ENCODE measurements at regions not wholly inside any gene's neighbourhood (a gene's known extent, or its start where the extent isn't known, plus 50 kb on each side); places are given as distances from the start of the nearest gene placed in this dataset.

- TF ChIP-seq, protein P1, sequence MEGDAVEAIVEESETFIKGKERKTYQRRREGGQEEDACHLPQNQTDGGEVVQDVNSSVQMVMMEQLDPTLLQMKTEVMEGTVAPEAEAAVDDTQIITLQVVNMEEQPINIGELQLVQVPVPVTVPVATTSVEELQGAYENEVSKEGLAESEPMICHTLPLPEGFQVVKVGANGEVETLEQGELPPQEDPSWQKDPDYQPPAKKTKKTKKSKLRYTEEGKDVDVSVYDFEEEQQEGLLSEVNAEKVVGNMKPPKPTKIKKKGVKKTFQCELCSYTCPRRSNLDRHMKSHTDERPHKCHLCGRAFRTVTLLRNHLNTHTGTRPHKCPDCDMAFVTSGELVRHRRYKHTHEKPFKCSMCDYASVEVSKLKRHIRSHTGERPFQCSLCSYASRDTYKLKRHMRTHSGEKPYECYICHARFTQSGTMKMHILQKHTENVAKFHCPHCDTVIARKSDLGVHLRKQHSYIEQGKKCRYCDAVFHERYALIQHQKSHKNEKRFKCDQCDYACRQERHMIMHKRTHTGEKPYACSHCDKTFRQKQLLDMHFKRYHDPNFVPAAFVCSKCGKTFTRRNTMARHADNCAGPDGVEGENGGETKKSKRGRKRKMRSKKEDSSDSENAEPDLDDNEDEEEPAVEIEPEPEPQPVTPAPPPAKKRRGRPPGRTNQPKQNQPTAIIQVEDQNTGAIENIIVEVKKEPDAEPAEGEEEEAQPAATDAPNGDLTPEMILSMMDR (IDR thresholded peaks at IDR 0.05; ENCODE audit: low read depth, low read length) = no peak
- DNase-seq (ENCODE audit: extremely low read depth, low read depth) = no peak
Observed at GRCh38 chr11:10394229-10395101, 60.6 kb upstream of the AMPD3 start.

GRCh38 chr11:10395166-10395897, 59.7 kb upstream of the AMPD3 start:
- TF ChIP-seq, protein P1 (IDR thresholded peaks at IDR 0.05; ENCODE audit: low read depth, low read length) = no peak
- no peak for DNase-seq (ENCODE audit: extremely low read depth, low read depth)

DNA sequence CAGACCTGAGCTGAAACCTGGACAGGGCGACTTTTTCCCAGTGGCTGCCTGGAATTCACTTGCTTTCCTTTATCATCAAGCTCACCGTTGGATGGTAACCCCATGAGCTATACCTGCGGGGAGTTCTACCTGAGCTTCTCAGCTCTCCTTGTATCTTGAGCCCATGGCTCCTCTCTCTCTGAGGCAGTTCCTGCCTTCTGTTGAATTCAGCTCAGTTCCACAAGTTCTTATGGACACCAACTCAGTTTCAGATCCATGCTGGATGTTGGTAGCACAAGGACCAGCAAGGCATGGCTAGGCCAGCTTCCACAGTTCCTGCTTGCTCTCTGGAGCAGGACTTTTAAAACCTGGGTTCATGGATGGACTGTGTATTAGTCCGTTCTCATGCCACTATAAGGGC, 58.3 kb upstream of the AMPD3 start:
- no peak for DNase-seq (ENCODE audit: extremely low read depth, low read depth)
- TF ChIP-seq, protein P1 (IDR thresholded peaks at IDR 0.05; ENCODE audit: low read depth, low read length) = no peak

DNA sequence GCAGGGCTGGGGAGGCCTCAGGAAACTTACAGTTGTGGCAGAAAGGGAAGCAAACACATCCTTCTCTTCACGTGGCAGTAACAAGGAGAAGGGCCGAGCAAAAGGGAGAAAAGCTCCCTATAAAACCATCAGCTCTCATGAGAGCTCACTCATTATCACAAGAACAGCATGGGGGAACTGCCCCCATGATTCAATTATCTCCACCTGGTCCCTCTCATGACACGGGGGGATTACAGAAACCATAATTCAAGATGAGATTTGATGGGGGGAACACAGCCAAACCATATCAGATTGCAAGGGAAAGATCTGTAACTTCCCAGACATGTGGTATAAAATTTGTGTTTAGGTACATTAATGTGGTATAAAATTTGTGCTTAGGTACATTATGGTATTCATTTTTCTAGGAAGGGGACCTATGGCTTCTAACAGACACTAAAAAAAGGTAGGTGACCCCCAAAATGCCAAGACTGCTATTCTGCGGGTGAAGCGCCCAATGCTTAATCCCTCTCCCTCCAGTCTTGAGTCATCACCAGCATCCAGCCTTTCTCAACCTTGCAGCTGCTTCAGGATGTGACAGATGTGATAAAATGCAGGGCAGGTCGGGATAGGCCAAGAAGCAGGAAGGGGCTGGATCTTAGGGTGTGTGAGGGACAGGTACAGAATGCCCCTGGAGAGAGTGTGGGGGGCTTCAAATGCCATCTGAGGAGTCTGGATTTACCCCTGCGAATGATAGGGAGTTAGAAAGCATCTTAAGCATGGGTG, 57.7 kb upstream of the AMPD3 start:
- DNase-seq (ENCODE audit: extremely low read depth, low read depth) = no peak
- TF ChIP-seq, protein P1 (IDR thresholded peaks at IDR 0.05; ENCODE audit: low read depth, low read length) = no peak

GRCh38 chr11:10398525-10398924, 56.5 kb upstream of the AMPD3 start:
- TF ChIP-seq, protein P1 (IDR thresholded peaks at IDR 0.05; ENCODE audit: low read depth, low read length) = no peak
- no peak for DNase-seq (ENCODE audit: extremely low read depth, low read depth)

GRCh38 chr11:10400856-10401255, 54.2 kb upstream of the AMPD3 start:
- TF ChIP-seq, protein P1 (IDR thresholded peaks at IDR 0.05; ENCODE audit: low read depth, low read length) = no peak
- no peak for DNase-seq (ENCODE audit: extremely low read depth, low read depth)
